HG03521 (cell line): ENCODE measurements at regions not wholly inside any gene's neighbourhood (a gene's known extent, or its start where the extent isn't known, plus 50 kb on each side); places are given as distances from the start of the nearest gene placed in this dataset.
"Not testable (repeated sequence)": the region's sequence is repeated elsewhere in the genome, so short reads cannot be mapped to it uniquely, and the experiment has no call there.

Experiments
- ATAC-seq: cut with Tn5 transposase; IDR thresholded peaks from one replicate; pipeline ENCODE4 v1.9.1; 2021; ENCODE audit warnings: mild to moderate bottlenecking, moderate library complexity; ENCODE audit not compliant: unreplicated experiment

- ATAC-seq = no peak
Measured at GRCh38 chr9:80692751-80693150, 996.6 kb downstream of the TLE1 start.

- no peak for ATAC-seq
Measured at GRCh38 chr9:80691229-80691628, 998.1 kb downstream of the TLE1 start.

DNA sequence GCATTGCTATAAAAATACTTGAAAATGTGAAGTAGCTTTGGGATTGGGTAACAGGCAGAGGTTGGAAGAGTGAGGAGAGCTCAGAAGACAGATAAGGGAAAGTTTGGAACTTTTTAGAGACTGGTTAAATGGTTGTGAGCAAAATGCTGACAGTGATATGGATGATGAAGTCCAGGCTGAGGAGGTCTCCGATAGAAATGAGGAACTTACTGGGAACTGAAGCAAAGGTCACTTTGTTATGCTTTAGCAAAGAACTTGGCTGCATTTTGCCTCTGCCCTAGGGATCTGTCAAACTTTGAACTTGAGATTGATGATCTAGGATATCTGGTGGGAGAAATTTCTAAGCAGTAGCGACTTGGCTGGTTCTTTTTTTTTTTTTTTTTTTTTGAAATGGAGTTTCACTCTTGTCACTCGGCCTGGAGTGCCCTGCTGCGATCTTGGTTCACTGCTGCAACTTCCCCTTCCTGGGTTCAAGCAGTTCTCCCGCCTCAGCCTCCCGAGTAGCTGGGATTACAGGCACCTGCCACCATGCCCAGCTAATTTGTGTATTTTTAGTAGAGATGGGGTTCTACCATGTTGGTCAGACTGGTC lies 998.9 kb downstream of the TLE1 start:
- ATAC-seq = no peak

DNA sequence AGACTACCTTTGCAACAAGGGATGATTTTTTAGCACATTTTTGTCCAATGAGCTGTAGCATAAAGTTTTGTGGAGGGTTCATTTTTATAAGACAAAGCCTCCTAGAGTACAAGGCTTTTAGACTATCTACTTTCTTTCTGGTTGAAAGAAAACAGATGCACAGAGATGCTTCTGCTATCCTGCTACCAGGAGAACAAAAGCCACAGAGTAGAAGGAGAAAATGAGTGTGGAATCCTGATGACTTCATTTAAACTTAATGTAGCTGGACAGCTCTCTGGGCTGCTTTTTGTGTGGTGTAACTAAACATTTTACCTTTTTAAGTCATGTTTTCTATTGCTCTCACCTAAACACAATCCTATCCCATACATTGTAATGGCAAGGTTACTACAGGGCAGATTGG lies 1009.4 kb downstream of the TLE1 start:
- no peak for ATAC-seq

GRCh38 chr9:80678906-80679305 lies 1010.4 kb downstream of the TLE1 start:
- ATAC-seq = no peak

GRCh38 chr9:80673496-80673895 lies 1015.9 kb downstream of the TLE1 start:
- no peak for ATAC-seq

DNA sequence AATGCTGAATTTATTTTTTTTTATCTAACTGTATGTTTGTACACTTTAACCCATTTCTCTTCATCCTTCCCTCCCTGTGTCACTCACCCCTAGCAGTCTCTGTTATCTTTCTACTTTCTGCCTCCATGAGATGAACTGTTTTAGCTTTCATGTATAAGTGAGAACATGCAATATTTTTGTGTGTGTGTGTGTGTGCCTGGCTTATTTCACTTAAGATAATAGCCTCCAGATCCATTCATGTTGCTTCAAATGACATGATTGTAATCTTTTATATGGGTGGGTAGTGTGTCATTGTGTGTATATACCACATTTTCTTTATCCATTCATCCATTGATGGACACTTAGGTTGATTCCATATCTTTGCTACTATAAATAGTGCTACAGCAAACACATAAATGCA lies 1023.9 kb downstream of the TLE1 start:
- ATAC-seq = no peak

GRCh38 chr9:80664327-80665210 lies 1024.8 kb downstream of the TLE1 start:
- no peak for ATAC-seq

DNA sequence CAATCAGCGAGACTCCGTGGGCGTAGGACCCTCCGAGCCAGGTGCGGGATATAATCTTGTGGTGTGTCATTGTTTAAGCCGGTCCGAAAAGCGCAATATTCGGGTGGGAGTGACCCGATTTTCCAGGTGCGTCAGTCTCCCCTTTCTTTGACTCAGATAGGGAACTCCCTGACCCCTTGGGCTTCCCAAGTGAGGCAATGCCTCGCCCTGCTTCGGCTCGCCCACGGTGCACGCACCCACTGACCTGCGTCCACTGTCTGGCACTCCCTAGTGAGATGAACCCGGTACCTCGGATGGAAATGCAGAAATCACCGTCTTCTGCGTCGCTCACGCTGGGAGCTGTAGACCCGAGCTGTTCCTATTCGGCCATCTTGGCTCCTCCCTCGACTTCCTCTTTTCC lies 1029.6 kb downstream of the TLE1 start:
- ATAC-seq = not testable (repeated sequence)

DNA sequence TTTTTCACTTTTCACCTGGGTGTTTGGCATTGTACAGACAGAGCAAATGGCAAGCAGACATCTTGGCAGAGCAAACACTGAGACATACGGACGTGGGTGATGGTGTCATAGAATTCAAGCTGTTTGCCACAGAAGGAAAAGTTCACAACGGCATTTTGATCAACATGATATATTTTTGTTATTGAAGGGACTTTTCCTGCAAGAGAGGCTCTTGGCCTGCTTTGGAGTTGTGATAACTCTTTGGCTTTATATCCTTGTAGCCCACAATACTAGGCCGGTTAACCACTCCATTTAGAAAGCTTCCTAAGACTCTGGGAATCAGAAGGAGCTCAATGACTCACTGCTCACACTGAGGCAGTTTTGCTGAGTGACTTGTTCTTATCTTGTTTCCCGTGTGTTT lies 1038.3 kb downstream of the TLE1 start:
- no peak for ATAC-seq

- ATAC-seq = no peak
Measured at GRCh38 chr9:80649496-80649895, 1039.9 kb downstream of the TLE1 start.

DNA sequence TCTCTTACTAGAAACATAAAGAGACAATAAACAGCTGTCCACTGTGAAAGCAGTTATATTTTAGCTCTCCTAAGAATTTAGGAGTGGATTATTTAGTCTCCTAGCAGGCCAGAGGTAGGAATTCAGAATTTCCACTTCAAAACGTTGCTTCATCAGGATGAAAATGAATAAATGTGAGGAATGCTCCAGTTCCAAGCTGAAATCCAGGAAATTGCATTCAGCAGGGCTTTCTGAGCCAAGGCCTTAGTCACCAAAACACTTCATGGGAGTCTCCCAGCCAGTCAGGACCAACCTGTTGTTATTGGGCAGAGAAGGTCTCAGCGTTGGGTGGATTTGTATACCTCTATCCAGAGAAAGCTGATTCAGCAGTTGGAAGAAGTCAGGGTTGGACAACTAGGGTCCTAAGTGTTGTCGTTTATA lies 1040.3 kb downstream of the TLE1 start:
- ATAC-seq = no peak

DNA sequence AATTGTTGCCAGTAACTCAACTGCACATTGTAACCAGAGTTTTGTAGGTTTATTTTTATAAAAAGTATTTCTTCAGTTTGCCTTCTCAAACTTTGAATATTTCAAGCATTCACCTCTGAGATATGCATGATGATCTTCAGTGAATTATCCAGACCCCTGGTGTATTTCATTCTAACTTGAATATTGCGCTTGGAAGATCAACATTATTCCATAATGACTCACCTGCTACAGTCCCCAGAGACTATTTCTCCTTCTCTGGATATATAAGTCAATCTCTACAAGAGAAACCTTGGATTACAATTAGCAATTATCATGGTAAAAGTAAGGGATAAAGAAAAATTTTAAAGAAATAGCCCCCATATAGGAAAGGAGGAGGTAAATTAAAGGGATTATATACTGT lies 1041.0 kb downstream of the TLE1 start:
- ATAC-seq = no peak

GRCh38 chr9:80646211-80646610 lies 1043.1 kb downstream of the TLE1 start:
- no peak for ATAC-seq

DNA sequence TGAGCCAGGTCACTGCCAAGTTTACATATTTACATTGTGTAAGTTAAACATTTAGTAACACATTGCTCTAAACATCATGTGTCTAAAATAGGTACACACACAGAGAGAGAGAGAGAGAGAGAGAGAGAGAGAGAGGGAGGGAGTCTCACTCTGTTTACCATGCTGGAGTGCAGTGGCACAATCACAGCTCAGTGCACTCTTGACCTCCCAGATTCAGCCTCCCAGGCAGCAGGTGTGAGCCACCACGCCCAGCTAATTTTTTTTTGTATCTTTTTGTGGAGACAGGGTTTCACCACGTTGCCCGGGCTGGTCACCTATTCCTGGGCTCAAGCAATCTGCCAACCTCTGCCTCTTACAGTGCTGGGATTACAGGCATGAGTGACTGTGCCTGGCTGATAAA lies 1045.3 kb downstream of the TLE1 start:
- no peak for ATAC-seq

DNA sequence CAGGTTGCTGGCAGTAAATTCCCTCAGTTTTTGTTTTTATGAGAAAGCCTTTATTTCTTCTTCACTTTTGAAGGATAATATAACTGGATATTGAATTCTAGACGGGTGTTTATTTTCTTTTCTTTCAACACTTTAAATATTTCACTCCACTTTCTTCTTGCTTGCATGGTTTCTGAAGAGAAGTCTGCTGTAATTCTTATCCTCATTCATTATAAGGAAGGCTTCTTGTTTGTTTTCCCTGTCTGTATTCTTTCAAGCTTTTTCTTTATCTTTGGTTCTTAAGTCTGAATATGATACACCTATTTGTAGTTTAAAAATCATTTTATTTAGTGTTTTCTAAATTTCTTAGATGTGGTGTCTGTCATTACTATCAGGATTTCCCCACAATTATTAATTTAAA lies 1054.3 kb downstream of the TLE1 start:
- ATAC-seq = no peak

- ATAC-seq = no peak
Measured at GRCh38 chr9:80632041-80632440, 1057.3 kb downstream of the TLE1 start.

- no peak for ATAC-seq
Measured at GRCh38 chr9:80622508-80622907, 1050.7 kb downstream of the TLE4 start.

GRCh38 chr9:80619356-80619755 lies 1047.6 kb downstream of the TLE4 start:
- ATAC-seq = no peak

GRCh38 chr9:80615964-80616363 lies 1044.2 kb downstream of the TLE4 start:
- ATAC-seq = no peak

GRCh38 chr9:80605793-80606192 lies 1034.0 kb downstream of the TLE4 start:
- ATAC-seq = no peak

DNA sequence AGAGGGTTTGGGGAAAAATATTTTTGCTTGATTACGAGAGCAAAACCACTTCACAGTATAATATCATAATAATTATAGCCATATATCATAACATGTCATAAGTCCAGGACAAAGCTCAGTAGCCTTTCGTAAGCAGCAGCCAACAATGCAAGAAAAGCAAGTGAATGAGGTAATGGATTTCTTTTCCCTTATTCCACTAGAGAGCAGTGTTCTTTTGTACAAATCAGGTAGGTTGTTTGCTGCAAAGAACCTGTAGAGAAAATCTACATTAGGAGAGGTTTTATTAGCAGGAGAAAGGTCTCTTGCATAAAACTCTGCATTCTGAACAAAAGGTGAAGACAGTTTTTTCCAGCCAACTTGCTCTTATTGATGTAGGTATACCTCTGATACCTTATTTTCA lies 1033.4 kb downstream of the TLE4 start:
- no peak for ATAC-seq

- no peak for ATAC-seq
Measured at GRCh38 chr9:80602291-80602690, 1030.5 kb downstream of the TLE4 start.
